ENCODE measurements at regions not wholly inside any gene's neighbourhood (a gene's known extent, or its start where the extent isn't known, plus 50 kb on each side); places are given as distances from the start of the nearest gene placed in this dataset.

- Mint-ChIP-seq H3K27ac (no peak overlapping the region), H3K4me3 (no peak overlapping the region), H3K9me3 (no peaks in the 10 kb centered on the region), H3K4me1 (ENCODE audit: low read depth) (no peaks in the 10 kb centered on the region), H3K27me3 (ENCODE audit: low read depth) (no peaks in the 10 kb centered on the region), H3K36me3 (ENCODE audit: low read depth) (no peaks in the 10 kb centered on the region)
These were observed 197.9 kb upstream of the ANO3 start for GRCh38 chr11:26134053-26134452.

DNA sequence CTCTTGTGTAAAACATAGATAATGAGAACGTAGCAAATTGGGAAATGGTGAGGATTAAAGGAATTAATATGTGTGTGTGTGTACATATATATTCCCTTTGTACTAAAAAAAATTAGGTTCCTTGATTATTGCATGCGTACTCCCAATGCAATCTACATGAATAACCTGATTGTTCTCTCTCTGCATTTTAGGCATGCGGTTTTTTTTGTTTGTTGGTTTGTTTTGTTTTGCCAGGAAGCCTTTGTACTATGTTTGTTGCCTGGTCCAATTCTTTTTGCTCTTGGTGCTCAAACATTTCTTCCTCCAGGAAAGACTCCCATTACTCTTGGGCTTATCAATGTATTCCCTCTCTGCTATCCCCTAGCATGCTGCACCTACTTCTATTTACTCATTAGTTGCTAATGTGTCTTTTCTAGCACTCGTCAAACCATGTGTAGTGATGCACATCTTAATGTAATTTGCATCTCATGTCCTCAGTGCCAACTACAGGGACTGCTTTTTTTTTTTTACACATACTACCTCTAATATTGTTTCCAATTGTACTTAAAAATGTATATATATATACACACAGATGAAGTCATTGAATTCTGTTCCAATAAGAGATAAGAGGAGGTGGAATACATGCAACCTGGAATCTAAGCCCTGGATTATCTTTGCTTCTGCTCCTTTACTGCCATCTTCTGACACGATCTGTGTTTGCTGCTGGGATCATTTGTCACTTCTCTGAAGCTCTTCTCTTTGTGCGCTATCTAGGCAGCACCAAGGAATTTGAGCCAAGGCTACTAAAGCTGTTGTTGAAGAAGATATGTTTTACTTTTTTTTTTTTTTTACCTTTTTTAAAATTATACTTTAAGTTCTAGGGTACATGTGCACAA lies 197.2 kb upstream of the ANO3 start:
- H3K36me3 Mint-ChIP-seq (ENCODE audit: low read depth): no peaks in the 10 kb centered on the region
- H3K4me3 Mint-ChIP-seq: no peak overlapping the region
- H3K9me3 Mint-ChIP-seq: no peaks in the 10 kb centered on the region
- H3K27me3 Mint-ChIP-seq (ENCODE audit: low read depth): no peaks in the 10 kb centered on the region
- H3K4me1 Mint-ChIP-seq (ENCODE audit: low read depth): no peaks in the 10 kb centered on the region
- H3K27ac Mint-ChIP-seq: no peak overlapping the region

- H3K27me3 Mint-ChIP-seq (ENCODE audit: low read depth): no peaks in the 10 kb centered on the region
- no peaks in the 10 kb centered on the region for H3K9me3 Mint-ChIP-seq
- H3K36me3 Mint-ChIP-seq (ENCODE audit: low read depth): no peaks in the 10 kb centered on the region
- no peak overlapping the region for H3K4me3 Mint-ChIP-seq
- H3K4me1 Mint-ChIP-seq (ENCODE audit: low read depth): no peaks in the 10 kb centered on the region
- H3K27ac Mint-ChIP-seq: no peak overlapping the region
These were observed 194.3 kb upstream of the ANO3 start for GRCh38 chr11:26137651-26138050.

DNA sequence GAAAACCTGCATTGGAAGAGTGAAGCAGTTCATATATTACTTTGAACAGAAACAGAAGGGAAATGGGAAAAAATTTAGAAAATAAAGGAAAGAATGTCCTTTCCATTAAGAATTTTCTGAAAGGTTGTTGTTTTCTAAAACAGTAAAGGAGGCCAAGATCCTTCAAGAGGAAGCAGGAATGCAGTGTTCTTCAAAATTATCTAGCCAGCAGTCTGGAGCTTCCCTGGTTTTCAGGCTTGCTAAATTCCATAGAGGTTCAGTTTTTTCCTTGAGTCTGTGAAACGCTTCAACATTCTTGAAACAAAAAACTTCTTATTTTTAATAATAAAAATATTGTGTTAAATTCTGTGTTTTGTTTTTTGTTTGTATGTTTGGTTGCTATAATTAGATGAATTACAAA lies 189.0 kb upstream of the ANO3 start:
- no peak overlapping the region for H3K27ac Mint-ChIP-seq

GRCh38 chr11:26143566-26144290 lies 188.2 kb upstream of the ANO3 start:
- Mint-ChIP-seq H3K4me3 (no peak overlapping the region), H3K27ac (no peak overlapping the region), H3K4me1 (ENCODE audit: low read depth) (no peaks in the 10 kb centered on the region), H3K36me3 (ENCODE audit: low read depth) (no peaks in the 10 kb centered on the region), H3K9me3 (peaks cover 7% of the 10 kb centered on the region), H3K27me3 (ENCODE audit: low read depth) (no peaks in the 10 kb centered on the region)

More for the DNA sequence above, 189.0 kb upstream of the ANO3 start:
- no peaks in the 10 kb centered on the region for H3K36me3 Mint-ChIP-seq (ENCODE audit: low read depth)
- H3K4me3 Mint-ChIP-seq: no peak overlapping the region
- no peaks in the 10 kb centered on the region for H3K4me1 Mint-ChIP-seq (ENCODE audit: low read depth)
- no peaks in the 10 kb centered on the region for H3K27me3 Mint-ChIP-seq (ENCODE audit: low read depth)
- H3K9me3 Mint-ChIP-seq: peaks cover 4% of the 10 kb centered on the region

DNA sequence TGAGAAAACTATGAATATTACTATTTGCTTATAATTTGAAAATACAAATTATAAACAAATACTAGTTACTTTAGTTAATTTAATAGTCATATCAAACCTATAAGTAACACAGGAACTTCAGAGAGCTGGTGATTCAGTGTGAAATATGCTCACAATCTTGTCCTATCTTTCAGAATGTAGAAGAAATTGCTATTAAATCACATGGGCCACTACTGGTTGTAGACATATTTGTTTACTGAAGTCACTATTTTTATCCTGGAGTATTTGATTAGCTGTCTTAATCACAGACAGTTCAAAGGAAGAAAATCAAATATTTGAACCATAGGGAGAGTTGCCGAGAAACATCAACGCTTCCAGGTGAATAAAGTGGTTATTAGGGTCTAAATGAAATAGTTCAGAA lies 187.6 kb upstream of the ANO3 start:
- Mint-ChIP-seq H3K4me1 (ENCODE audit: low read depth) (no peaks in the 10 kb centered on the region), H3K27ac (no peak overlapping the region), H3K4me3 (no peak overlapping the region), H3K36me3 (ENCODE audit: low read depth) (no peaks in the 10 kb centered on the region), H3K9me3 (peaks cover 9% of the 10 kb centered on the region), H3K27me3 (ENCODE audit: low read depth) (no peaks in the 10 kb centered on the region)

DNA sequence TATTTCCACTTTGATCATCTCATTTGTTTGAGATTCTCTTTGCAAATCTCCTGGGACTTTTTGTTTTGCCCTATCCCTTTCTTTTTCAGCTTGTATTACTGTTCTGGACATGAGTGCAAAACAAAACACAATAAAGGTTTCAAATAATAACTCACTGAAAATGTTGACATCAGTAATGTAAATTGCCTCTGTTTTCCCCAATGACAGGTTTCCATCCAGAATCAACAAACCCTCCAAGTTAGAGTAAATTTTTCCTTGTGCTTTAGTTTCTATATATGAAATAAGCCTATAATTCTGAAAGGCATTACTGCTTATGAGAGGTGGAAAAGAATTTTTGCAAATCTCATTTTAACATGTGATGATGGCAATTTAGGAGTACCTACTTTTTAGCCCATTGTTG lies 187.0 kb upstream of the ANO3 start:
- Mint-ChIP-seq H3K36me3 (ENCODE audit: low read depth) (no peaks in the 10 kb centered on the region), H3K9me3 (peaks cover 9% of the 10 kb centered on the region), H3K4me1 (ENCODE audit: low read depth) (no peaks in the 10 kb centered on the region), H3K27ac (no peak overlapping the region), H3K27me3 (ENCODE audit: low read depth) (no peaks in the 10 kb centered on the region), H3K4me3 (no peak overlapping the region)

DNA sequence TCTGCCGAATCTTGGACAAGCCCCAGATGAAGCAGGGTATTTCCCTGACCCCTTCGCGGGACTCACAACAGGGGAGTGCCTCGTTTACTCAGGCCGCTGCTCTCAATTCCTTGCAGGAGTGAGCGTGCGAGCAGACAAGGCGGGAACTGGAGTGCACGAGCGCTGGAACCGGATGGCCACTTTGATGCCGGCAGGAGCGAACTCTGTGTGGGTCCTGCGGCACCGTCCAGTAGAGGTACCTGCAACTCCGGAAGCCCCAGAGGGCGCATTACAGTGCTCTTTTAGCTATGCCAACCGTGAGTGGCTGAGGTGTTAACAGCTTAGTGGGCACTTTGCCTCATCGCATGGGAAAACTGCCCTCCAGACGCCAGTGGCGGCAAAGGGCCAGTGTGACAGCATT lies 182.3 kb upstream of the ANO3 start:
- no peaks in the 10 kb centered on the region for H3K36me3 Mint-ChIP-seq (ENCODE audit: low read depth)
- H3K4me3 Mint-ChIP-seq: no peak overlapping the region
- H3K4me1 Mint-ChIP-seq (ENCODE audit: low read depth): no peaks in the 10 kb centered on the region
- no peaks in the 10 kb centered on the region for H3K27me3 Mint-ChIP-seq (ENCODE audit: low read depth)
- peaks cover 11% of the 10 kb centered on the region for H3K9me3 Mint-ChIP-seq
- no peak overlapping the region for H3K27ac Mint-ChIP-seq

DNA sequence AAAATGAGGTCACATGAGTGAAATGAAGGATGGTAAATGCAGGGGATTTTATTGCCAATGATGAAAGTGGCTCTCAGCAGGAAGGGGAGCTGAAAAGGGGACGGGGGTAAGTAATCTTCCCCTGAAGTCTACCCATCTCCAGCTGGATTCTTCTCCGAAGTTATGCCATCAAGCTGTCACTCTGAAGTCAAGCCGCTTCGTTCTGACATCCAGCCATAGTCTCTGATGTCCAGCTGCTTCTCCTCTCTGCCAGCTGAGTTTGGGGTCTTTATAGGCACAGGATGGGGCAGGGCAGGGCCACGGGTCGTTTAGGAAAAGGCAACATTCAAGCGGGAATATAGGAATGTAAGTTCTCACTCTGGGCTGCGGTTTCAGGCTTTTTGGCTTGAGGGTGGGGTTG lies 181.9 kb upstream of the ANO3 start:
- H3K27me3 Mint-ChIP-seq (ENCODE audit: low read depth): no peaks in the 10 kb centered on the region
- no peaks in the 10 kb centered on the region for H3K36me3 Mint-ChIP-seq (ENCODE audit: low read depth)
- H3K4me1 Mint-ChIP-seq (ENCODE audit: low read depth): no peaks in the 10 kb centered on the region
- no peak overlapping the region for H3K27ac Mint-ChIP-seq
- H3K9me3 Mint-ChIP-seq: peaks cover 7% of the 10 kb centered on the region
- no peak overlapping the region for H3K4me3 Mint-ChIP-seq

DNA sequence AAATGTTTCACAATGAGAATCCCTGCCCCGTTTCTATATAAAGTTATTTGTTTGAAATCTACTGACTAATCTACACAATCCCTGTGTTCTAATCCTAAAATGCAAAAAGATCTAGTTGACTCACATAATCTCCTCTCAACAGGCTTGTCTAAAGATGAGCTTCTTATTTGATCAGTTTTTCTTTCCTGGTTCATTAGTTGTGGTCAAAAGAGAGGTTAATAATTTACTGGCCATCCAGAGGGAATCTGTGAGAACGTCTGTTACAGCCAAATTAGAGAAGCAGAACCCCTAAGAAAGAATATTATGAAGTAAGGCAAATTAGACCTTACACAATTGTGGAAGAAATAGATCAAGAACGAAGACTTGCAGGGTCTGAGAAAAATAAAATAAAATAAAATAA lies 173.7 kb upstream of the ANO3 start:
- H3K4me3 Mint-ChIP-seq: no peak overlapping the region
- no peaks in the 10 kb centered on the region for H3K9me3 Mint-ChIP-seq
- no peaks in the 10 kb centered on the region for H3K4me1 Mint-ChIP-seq (ENCODE audit: low read depth)

DNA sequence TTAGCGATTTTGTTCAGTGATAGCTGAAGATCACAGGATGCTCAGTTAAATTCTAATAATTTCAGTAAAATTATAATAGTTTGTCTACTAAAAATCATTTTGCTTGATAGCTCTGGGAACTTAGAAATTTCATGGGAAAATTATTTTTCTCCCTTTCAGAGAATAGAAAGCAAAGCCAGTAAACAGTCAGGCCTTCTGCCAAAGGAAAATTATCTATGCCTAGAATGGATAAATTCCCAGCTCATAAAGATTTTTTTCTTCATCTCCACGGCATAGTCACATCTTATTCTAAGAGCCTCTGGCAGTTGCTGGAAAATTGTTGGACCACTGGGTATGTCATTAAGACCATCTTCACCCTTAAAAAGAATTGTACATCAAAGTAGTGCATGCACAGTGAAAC lies 169.6 kb upstream of the ANO3 start:
- H3K4me3 Mint-ChIP-seq: no peak overlapping the region
- H3K36me3 Mint-ChIP-seq (ENCODE audit: low read depth): no peaks in the 10 kb centered on the region
- no peaks in the 10 kb centered on the region for H3K9me3 Mint-ChIP-seq
- no peaks in the 10 kb centered on the region for H3K4me1 Mint-ChIP-seq (ENCODE audit: low read depth)
- no peak overlapping the region for H3K27ac Mint-ChIP-seq
- no peaks in the 10 kb centered on the region for H3K27me3 Mint-ChIP-seq (ENCODE audit: low read depth)

More for the DNA sequence above, 173.7 kb upstream of the ANO3 start:
- Mint-ChIP-seq H3K27me3 (ENCODE audit: low read depth) (no peaks in the 10 kb centered on the region), H3K27ac (no peak overlapping the region), H3K36me3 (ENCODE audit: low read depth) (no peaks in the 10 kb centered on the region)

DNA sequence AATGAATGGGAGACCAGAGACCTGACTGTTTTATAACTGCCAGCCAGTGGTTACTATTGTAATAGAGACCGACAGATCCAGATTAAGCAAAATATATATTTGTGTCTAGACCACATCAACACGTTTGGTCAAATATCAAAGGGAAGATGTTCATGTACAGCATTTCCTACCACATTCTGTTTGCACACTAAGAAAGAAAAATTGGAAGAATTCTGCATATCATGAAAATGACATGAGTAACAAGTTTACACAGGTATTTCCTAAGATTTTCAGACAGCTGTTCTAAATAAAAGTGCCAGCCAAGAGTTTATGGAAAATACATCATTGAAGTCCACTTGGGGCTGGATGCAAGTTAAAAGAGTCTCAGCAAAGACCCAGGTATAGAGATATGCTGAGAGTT lies 145.5 kb upstream of the ANO3 start:
- Mint-ChIP-seq H3K27me3 (ENCODE audit: low read depth) (no peaks in the 10 kb centered on the region), H3K27ac (no peak overlapping the region), H3K36me3 (ENCODE audit: low read depth) (no peaks in the 10 kb centered on the region), H3K9me3 (peaks cover 12% of the 10 kb centered on the region), H3K4me3 (no peak overlapping the region), H3K4me1 (ENCODE audit: low read depth) (no peaks in the 10 kb centered on the region)

GRCh38 chr11:26187639-26188038 lies 144.3 kb upstream of the ANO3 start:
- Mint-ChIP-seq H3K36me3 (ENCODE audit: low read depth) (no peaks in the 10 kb centered on the region), H3K27me3 (ENCODE audit: low read depth) (no peaks in the 10 kb centered on the region), H3K27ac (no peak overlapping the region)

DNA sequence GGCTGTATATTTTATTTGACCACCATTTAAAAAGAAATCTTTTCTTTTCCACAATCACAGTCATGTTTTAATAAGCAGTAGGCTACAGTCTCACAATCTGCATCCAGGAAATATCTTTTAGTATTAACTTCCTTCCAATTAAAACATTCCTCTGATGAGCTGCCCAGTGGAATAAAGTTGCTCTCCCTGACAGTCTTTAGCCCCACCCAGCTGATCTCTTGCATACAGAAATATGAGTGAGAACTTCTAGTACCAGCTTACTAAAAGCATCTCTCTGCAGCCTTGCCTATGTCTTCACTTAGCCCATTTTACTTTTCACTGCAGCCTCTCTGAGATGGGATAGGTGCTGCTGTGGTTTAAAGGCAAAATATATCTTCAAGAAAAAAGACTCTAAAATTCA lies 143.4 kb upstream of the ANO3 start:
- H3K27me3 Mint-ChIP-seq (ENCODE audit: low read depth): no peaks in the 10 kb centered on the region
- peaks cover 12% of the 10 kb centered on the region for H3K9me3 Mint-ChIP-seq
- no peak overlapping the region for H3K27ac Mint-ChIP-seq
- H3K4me1 Mint-ChIP-seq (ENCODE audit: low read depth): no peaks in the 10 kb centered on the region
- no peak overlapping the region for H3K4me3 Mint-ChIP-seq
- H3K36me3 Mint-ChIP-seq (ENCODE audit: low read depth): no peaks in the 10 kb centered on the region

More at GRCh38 chr11:26187639-26188038, 144.3 kb upstream of the ANO3 start:
- Mint-ChIP-seq H3K9me3 (peaks cover 12% of the 10 kb centered on the region), H3K4me1 (ENCODE audit: low read depth) (no peaks in the 10 kb centered on the region), H3K4me3 (no peak overlapping the region)

- no peaks in the 10 kb centered on the region for H3K36me3 Mint-ChIP-seq (ENCODE audit: low read depth)
- H3K27me3 Mint-ChIP-seq (ENCODE audit: low read depth): no peaks in the 10 kb centered on the region
- no peaks in the 10 kb centered on the region for H3K4me1 Mint-ChIP-seq (ENCODE audit: low read depth)
- H3K9me3 Mint-ChIP-seq: peaks cover 6% of the 10 kb centered on the region
- no peak overlapping the region for H3K27ac Mint-ChIP-seq
- H3K4me3 Mint-ChIP-seq: no peak overlapping the region
These were observed 140.7 kb upstream of the ANO3 start for GRCh38 chr11:26191193-26191592.
